ENCODE measurements at regions not wholly inside any gene's neighbourhood (a gene's known extent, or its start where the extent isn't known, plus 50 kb on each side); places are given as distances from the start of the nearest gene placed in this dataset.

GRCh38 chr13:80671773-80672172 is 330.8 kb upstream of the SPRY2 start:
- Histone ChIP-seq H3K27ac (ENCODE audit: insufficient read depth, low read depth, low read length) (no peak overlapping the region), H3K9me1 (replicated peaks; ENCODE audit: control insufficient read depth, extremely low read depth, insufficient read depth, low read length) (no peaks in the 10 kb centered on the region), H3K79me2 (ENCODE audit: control insufficient read depth, insufficient read depth, low read length) (no peaks in the 10 kb centered on the region), H3K27me3 (ENCODE audit: control insufficient read depth in 2 of 2, insufficient read depth in 2 of 2, low read length in 2 of 2) (no peaks in the 10 kb centered on the region), H3K9me3 (replicated peaks; ENCODE audit: control insufficient read depth, insufficient read depth, low read length) (no peaks in the 10 kb centered on the region), H3K4me3 (replicated peaks in 1 of 3; ENCODE audit: insufficient read depth in 1 of 3, low read depth in 1 of 3, low read length in 3 of 3) (no peak overlapping the region), H2AFZ (ENCODE audit: low read depth, low read length) (no peak overlapping the region), H3K9ac (replicated peaks; ENCODE audit: extremely low read depth, insufficient read depth, low read length) (no peak overlapping the region), H3K36me3 (ENCODE audit: control insufficient read depth in 2 of 2, extremely low read depth in 1 of 2, insufficient read depth in 2 of 2, low read length in 2 of 2) (no peaks in the 10 kb centered on the region), H3K4me1 (ENCODE audit: control insufficient read depth, extremely low read depth, insufficient read depth, low read length) (no peaks in the 10 kb centered on the region), H4K20me1 (replicated peaks; ENCODE audit: control insufficient read depth, extremely low read depth, insufficient read depth, low read length) (no peaks in the 10 kb centered on the region), H3K4me2 (ENCODE audit: insufficient read depth, low read length) (no peak overlapping the region)
- TF ChIP-seq MYC (IDR thresholded peaks at IDR 0.05; ENCODE audit: low read depth, low read length) (no peak), FOS (IDR thresholded peaks at IDR 0.05; ENCODE audit: borderline replicate concordance, insufficient read depth, low read length) (no peak), POLR2AphosphoS5 (IDR thresholded peaks at IDR 0.05; ENCODE audit: insufficient read depth, low read depth, low read length) (no peak), EZH2 (IDR thresholded peaks at IDR 0.05; ENCODE audit: borderline replicate concordance, low read depth, low read length, severe bottlenecking) (no peak), MAX (IDR thresholded peaks at IDR 0.05; ENCODE audit: insufficient read depth, insufficient read length) (no peak), JUN (IDR thresholded peaks at IDR 0.05; ENCODE audit: borderline replicate concordance, insufficient read depth, insufficient read length, low read depth) (no peak), CTCF (IDR thresholded peaks at IDR 0.05; ENCODE audit: extremely low read depth in 1 of 2, insufficient read depth in 1 of 2, low read depth in 1 of 2, low read length in 2 of 2) (no peak), POLR2A (IDR thresholded peaks at IDR 0.05; ENCODE audit: low read depth, low read length) (no peak), GATA2 (IDR thresholded peaks at IDR 0.05; ENCODE audit: insufficient read depth, insufficient read length, low read depth, low read length) (no peak)
- no TSS peak for BruUV-seq (replicated peaks)
- POLR2A ChIA-PET, result no interaction called here
- dilution Hi-C loops (cut with MboI; ENCODE audit: extremely low pct_ligation_motif_present, low sequenced_read_pairs), result no loop called here
- no peak for FAIRE-seq
- DNase-seq (ENCODE audit: low read depth, low spot score), result no peak
- intact Hi-C loops (cut with micrococcal nuclease), result no loop called here
- CTCF ChIA-PET, result no interaction called here

All from endothelial cell of umbilical vein (primary cell).